ENCODE measurements at regions not wholly inside any gene's neighbourhood (a gene's known extent, or its start where the extent isn't known, plus 50 kb on each side); places are given as distances from the start of the nearest gene placed in this dataset.

DNA sequence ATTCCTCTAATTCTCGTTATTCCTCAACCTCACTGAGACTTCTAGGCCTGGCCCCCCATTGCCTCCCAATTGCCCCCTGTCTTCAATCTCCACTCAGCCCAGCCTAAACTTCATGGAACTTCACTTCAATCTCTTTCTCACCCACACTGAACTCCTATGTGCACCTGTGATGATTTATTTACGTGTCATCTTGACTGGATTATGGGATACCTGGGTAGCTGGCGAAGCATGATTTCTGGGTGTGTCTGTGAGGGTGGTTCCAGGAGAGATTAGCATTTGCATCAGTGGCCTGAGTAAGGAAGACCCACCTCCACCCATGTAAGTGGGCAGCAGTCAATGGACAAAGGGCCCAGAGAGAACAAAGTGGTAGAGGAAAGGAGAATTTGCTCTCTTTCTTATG, 587.0 kb downstream of the NPHP4 start:
- 92 to 95% methylated on average over 3 of the region's 3 CpGs for WGBS, 2 experiments
- H3K27me3 ChIP-seq (ENCODE audit: control insufficient read depth, insufficient read depth, low read length, poor library complexity, severe bottlenecking) = no peaks in the 10 kb centered on the region
- H3K9me3 ChIP-seq (ENCODE audit: control insufficient read depth, low read length) = no peaks in the 10 kb centered on the region
- no peak overlapping the region for H3K4me3 ChIP-seq (ENCODE audit: insufficient read depth, low read depth, low read length)
- H3K27ac ChIP-seq (ENCODE audit: insufficient read depth, low read depth, low read length, poor library complexity, severe bottlenecking) = no peak overlapping the region
- no peaks in the 10 kb centered on the region for H3K36me3 ChIP-seq (ENCODE audit: control insufficient read depth, insufficient read depth, low read length)
- H3K4me1 ChIP-seq (ENCODE audit: control insufficient read depth, insufficient read depth, low read length) = no peaks in the 10 kb centered on the region

DNA sequence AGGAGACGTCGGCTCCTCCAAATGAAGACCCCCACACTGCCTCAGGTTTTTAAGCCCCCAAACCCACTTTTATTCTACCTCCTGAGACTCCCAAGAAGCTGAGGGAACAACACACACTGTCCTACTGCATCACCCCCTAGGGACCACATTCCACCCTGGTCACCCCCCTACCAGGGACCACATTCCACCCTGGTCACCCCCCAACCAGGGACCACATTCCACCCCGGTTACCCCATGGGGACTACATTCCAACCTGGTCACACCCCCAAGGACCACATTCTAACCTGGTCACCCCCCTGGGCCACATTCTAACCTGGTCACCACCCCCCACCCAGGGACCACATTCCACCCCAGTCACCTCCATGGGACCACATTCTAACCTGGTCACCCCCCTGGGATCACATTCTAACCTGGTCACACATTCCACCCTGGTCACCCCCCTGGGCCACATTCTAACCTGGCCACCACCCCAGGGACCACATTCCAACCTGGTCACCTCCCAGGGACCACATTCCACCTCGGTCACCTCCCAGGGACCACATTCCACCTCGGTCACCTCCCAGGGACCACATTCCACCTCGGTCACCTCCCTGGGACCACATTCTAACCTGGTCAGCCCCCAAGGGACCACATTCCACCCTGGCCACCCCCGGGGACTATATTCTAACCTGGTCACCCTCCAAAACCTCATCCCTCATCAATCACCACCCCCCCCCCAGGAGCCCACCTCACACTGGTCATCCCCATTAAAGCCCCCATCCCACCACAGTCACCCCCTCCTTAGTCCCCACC, 587.6 kb downstream of the NPHP4 start:
- H3K4me3 ChIP-seq (ENCODE audit: insufficient read depth, low read depth, low read length) = no peak overlapping the region
- H3K4me1 ChIP-seq (ENCODE audit: control insufficient read depth, insufficient read depth, low read length) = no peaks in the 10 kb centered on the region
- no peaks in the 10 kb centered on the region for H3K36me3 ChIP-seq (ENCODE audit: control insufficient read depth, insufficient read depth, low read length)
- H3K27ac ChIP-seq (ENCODE audit: insufficient read depth, low read depth, low read length, poor library complexity, severe bottlenecking) = no peak overlapping the region
- H3K9me3 ChIP-seq (ENCODE audit: control insufficient read depth, low read length) = no peaks in the 10 kb centered on the region
- WGBS, 2 experiments = 89 to 90% methylated on average over 7 of the region's 7 CpGs
- no peaks in the 10 kb centered on the region for H3K27me3 ChIP-seq (ENCODE audit: control insufficient read depth, insufficient read depth, low read length, poor library complexity, severe bottlenecking)

DNA sequence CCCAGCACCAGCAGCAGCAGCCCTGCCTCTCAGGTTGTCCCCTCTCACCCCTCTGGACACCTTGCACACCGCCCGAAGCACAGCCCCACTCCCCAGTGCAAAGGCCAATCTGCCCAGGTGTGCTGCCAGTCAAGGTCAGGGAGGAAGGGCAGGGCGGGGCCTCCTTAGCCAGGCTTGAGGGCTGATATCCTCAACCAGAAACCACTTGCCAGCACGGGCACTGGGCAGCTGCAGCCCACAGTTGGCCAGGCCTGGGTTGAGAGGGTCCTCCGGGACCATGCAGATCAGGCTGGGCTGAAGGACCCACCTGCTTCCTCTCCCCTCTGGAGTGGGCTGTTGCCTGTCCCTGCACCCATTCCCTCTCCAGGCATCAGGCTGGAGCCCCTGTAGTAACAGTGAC, 588.3 kb downstream of the NPHP4 start:
- no peak overlapping the region for H3K27ac ChIP-seq (ENCODE audit: insufficient read depth, low read depth, low read length, poor library complexity, severe bottlenecking)
- 92 to 93% methylated on average over 5 of the region's 5 CpGs for WGBS, 2 experiments
- no peaks in the 10 kb centered on the region for H3K36me3 ChIP-seq (ENCODE audit: control insufficient read depth, insufficient read depth, low read length)
- H3K4me1 ChIP-seq (ENCODE audit: control insufficient read depth, insufficient read depth, low read length) = no peaks in the 10 kb centered on the region
- H3K27me3 ChIP-seq (ENCODE audit: control insufficient read depth, insufficient read depth, low read length, poor library complexity, severe bottlenecking) = no peaks in the 10 kb centered on the region
- H3K4me3 ChIP-seq (ENCODE audit: insufficient read depth, low read depth, low read length) = no peak overlapping the region
- no peaks in the 10 kb centered on the region for H3K9me3 ChIP-seq (ENCODE audit: control insufficient read depth, low read length)

DNA sequence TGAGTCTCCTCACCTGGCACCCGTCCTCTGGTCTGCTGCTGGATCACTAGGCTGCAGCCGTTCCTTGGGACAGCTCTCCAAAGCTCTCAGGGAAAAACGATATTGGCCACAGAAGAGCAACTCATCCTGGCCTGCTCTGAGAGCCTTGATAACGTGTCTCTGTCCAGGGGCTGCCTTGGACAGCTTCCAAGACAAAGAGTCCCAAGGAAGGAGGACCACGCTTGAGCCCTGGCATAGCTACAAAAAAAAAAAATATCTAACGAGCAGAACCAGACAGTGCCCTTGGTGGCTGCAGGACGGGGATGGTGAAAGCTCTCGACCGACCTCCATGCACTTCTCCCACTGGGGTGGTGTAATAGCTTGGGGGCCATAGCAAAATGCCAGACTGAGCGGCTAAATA, 589.6 kb downstream of the NPHP4 start:
- Histone ChIP-seq H3K4me1 (ENCODE audit: control insufficient read depth, insufficient read depth, low read length) (no peaks in the 10 kb centered on the region), H3K27ac (ENCODE audit: insufficient read depth, low read depth, low read length, poor library complexity, severe bottlenecking) (no peak overlapping the region), H3K4me3 (ENCODE audit: insufficient read depth, low read depth, low read length) (no peak overlapping the region), H3K27me3 (ENCODE audit: control insufficient read depth, insufficient read depth, low read length, poor library complexity, severe bottlenecking) (no peaks in the 10 kb centered on the region), H3K36me3 (ENCODE audit: control insufficient read depth, insufficient read depth, low read length) (no peaks in the 10 kb centered on the region), H3K9me3 (ENCODE audit: control insufficient read depth, low read length) (no peaks in the 10 kb centered on the region)
- 93% methylated on average over 10 of the region's 10 CpGs for WGBS, 2 experiments

DNA sequence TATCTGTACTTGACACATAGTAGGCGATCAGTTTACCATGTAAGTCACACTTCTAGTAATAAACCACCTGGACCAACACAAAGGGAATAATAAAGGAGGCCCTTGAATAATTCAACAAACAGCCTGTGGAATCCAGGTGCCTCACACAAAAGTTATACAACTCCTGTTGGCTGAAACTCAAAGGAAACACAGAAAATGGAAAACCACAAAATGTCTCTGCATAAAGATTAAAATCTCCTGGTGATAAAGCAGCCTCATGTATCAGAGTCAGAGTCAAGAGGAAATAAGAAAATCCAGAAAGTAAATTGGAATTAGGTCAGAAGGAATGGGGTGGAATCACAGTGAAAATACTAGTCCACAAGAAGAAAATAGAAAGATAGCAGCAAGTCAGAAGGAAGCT, 592.5 kb downstream of the NPHP4 start:
- Histone ChIP-seq H3K27ac (ENCODE audit: insufficient read depth, low read depth, low read length, poor library complexity, severe bottlenecking) (no peak overlapping the region), H3K27me3 (ENCODE audit: control insufficient read depth, insufficient read depth, low read length, poor library complexity, severe bottlenecking) (no peaks in the 10 kb centered on the region), H3K36me3 (ENCODE audit: control insufficient read depth, insufficient read depth, low read length) (no peaks in the 10 kb centered on the region), H3K9me3 (ENCODE audit: control insufficient read depth, low read length) (no peaks in the 10 kb centered on the region), H3K4me1 (ENCODE audit: control insufficient read depth, insufficient read depth, low read length) (no peaks in the 10 kb centered on the region), H3K4me3 (ENCODE audit: insufficient read depth, low read depth, low read length) (no peak overlapping the region)
- WGBS, 2 experiments = 80 to 93% methylated on average over 1 of the region's 1 CpG

DNA sequence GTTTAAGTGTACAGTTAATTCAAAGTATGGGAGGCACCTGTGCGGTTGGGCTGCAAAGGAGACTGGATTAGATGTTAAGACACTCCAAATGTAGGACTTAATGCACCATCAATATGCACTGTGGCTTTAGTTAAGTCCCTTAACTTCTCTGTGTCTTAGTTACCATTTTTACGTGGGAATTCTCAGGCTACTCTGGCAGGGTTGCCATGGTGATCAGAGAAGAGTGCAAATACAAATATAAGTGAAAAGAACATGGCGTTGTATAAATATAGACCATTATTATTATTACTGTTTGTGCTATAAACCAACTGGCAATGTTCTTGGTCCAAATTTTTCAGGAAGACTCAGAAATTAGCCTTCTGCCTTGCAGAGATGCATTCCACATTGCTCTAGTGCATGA, 595.6 kb downstream of the NPHP4 start:
- WGBS, 2 experiments = 79 to 96% methylated on average over 2 to 3 of the region's 3 CpGs
- H3K27me3 ChIP-seq (ENCODE audit: control insufficient read depth, insufficient read depth, low read length, poor library complexity, severe bottlenecking) = no peaks in the 10 kb centered on the region
- H3K4me1 ChIP-seq (ENCODE audit: control insufficient read depth, insufficient read depth, low read length) = no peaks in the 10 kb centered on the region
- H3K4me3 ChIP-seq (ENCODE audit: insufficient read depth, low read depth, low read length) = no peak overlapping the region
- H3K27ac ChIP-seq (ENCODE audit: insufficient read depth, low read depth, low read length, poor library complexity, severe bottlenecking) = no peak overlapping the region
- no peaks in the 10 kb centered on the region for H3K9me3 ChIP-seq (ENCODE audit: control insufficient read depth, low read length)
- H3K36me3 ChIP-seq (ENCODE audit: control insufficient read depth, insufficient read depth, low read length) = no peaks in the 10 kb centered on the region

DNA sequence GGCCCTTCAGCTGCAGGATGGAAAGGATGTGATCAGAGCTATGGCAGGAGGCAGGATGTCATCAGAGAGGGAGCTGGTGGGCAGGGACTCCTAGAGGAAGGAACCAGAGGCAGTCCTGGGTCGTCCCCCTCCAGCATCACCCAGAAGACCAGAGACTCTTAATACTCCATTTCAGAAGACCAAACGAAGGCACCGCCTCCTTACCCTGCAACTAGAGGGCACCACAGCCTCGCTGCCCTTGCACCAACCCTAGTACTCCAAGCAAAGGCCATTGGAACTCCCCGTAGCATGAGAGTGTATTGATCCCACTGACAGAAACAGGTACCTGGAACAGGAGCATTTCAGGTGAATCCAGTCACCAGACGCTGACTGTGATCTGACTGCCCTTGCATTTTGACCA, 598.1 kb downstream of the NPHP4 start:
- H3K27me3 ChIP-seq (ENCODE audit: control insufficient read depth, insufficient read depth, low read length, poor library complexity, severe bottlenecking) = no peaks in the 10 kb centered on the region
- no peak overlapping the region for H3K4me3 ChIP-seq (ENCODE audit: insufficient read depth, low read depth, low read length)
- H3K36me3 ChIP-seq (ENCODE audit: control insufficient read depth, insufficient read depth, low read length) = no peaks in the 10 kb centered on the region
- H3K9me3 ChIP-seq (ENCODE audit: control insufficient read depth, low read length) = no peaks in the 10 kb centered on the region
- no peaks in the 10 kb centered on the region for H3K4me1 ChIP-seq (ENCODE audit: control insufficient read depth, insufficient read depth, low read length)
- 83 to 85% methylated on average over 6 of the region's 6 CpGs for WGBS, 2 experiments
- no peak overlapping the region for H3K27ac ChIP-seq (ENCODE audit: insufficient read depth, low read depth, low read length, poor library complexity, severe bottlenecking)

DNA sequence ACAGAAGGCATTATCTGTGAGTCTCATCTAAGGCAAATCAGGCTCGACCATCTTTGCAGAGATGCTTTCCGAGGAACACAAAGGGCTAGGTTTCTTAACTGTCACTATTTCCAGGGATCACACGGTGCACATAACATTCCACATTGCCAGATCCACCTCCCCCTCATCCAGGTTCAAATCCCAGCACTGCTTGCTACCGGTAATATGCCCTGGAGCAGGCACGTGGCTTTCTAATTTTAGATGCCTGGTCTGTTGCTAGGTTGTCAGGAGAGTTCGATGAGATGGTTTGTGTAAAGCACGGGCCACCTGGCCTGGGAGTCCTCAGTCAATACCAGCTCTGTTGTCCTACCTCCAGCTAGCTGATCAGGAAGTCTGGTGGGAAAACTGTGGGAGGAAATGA, 598.6 kb downstream of the NPHP4 start:
- Histone ChIP-seq H3K27ac (ENCODE audit: insufficient read depth, low read depth, low read length, poor library complexity, severe bottlenecking) (no peak overlapping the region), H3K4me3 (ENCODE audit: insufficient read depth, low read depth, low read length) (no peak overlapping the region), H3K36me3 (ENCODE audit: control insufficient read depth, insufficient read depth, low read length) (no peaks in the 10 kb centered on the region), H3K9me3 (ENCODE audit: control insufficient read depth, low read length) (no peaks in the 10 kb centered on the region), H3K4me1 (ENCODE audit: control insufficient read depth, insufficient read depth, low read length) (no peaks in the 10 kb centered on the region), H3K27me3 (ENCODE audit: control insufficient read depth, insufficient read depth, low read length, poor library complexity, severe bottlenecking) (no peaks in the 10 kb centered on the region)
- 92 to 93% methylated on average over 7 of the region's 7 CpGs for WGBS, 2 experiments

DNA sequence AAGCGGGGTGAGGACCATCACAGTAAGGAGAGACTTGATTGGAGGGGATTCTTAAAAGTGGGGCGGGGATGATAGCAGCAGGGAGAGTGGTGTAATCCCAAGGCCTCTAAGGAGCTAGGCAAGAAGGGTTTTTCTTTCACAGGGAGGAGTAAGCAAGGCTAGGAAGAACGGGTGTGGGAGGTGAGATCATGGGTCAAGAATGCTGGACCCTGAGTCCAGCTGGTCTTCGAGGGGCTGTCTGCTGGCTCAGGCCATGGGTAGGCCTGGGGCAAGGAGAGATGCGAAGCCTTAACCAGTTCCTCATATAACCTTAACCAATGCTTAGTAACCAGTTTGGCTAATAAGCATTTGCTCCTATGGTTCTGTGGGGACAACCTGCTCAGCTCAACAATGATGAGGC, 599.1 kb downstream of the NPHP4 start:
- Histone ChIP-seq H3K4me1 (ENCODE audit: control insufficient read depth, insufficient read depth, low read length) (no peaks in the 10 kb centered on the region), H3K9me3 (ENCODE audit: control insufficient read depth, low read length) (no peaks in the 10 kb centered on the region), H3K27ac (ENCODE audit: insufficient read depth, low read depth, low read length, poor library complexity, severe bottlenecking) (no peak overlapping the region), H3K4me3 (ENCODE audit: insufficient read depth, low read depth, low read length) (no peak overlapping the region), H3K27me3 (ENCODE audit: control insufficient read depth, insufficient read depth, low read length, poor library complexity, severe bottlenecking) (no peaks in the 10 kb centered on the region), H3K36me3 (ENCODE audit: control insufficient read depth, insufficient read depth, low read length) (no peaks in the 10 kb centered on the region)
- 89 to 91% methylated on average over 5 of the region's 5 CpGs for WGBS, 2 experiments

DNA sequence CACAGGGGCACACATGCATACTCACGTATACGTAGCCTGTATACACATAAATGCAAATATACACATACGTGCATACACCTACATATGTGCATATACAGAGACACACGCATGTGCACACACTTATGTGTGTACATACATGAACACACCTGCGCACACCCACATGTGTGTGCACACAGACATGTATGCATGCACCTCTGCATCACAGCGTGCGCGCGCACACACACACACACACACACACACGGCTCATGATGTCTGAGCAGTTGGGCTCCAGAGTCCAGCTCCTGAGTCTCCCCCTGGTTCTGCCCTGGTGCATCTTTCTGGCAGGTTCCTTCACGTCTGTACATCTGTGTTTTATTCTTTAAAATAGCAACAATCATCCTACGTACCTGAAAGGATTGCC, 600.5 kb downstream of the NPHP4 start:
- Histone ChIP-seq H3K27me3 (ENCODE audit: control insufficient read depth, insufficient read depth, low read length, poor library complexity, severe bottlenecking) (no peaks in the 10 kb centered on the region), H3K4me1 (ENCODE audit: control insufficient read depth, insufficient read depth, low read length) (no peaks in the 10 kb centered on the region), H3K4me3 (ENCODE audit: insufficient read depth, low read depth, low read length) (no peak overlapping the region), H3K36me3 (ENCODE audit: control insufficient read depth, insufficient read depth, low read length) (no peaks in the 10 kb centered on the region), H3K9me3 (ENCODE audit: control insufficient read depth, low read length) (no peaks in the 10 kb centered on the region), H3K27ac (ENCODE audit: insufficient read depth, low read depth, low read length, poor library complexity, severe bottlenecking) (no peak overlapping the region)
- WGBS, 2 experiments = 90 to 91% methylated on average over 12 of the region's 12 CpGs

DNA sequence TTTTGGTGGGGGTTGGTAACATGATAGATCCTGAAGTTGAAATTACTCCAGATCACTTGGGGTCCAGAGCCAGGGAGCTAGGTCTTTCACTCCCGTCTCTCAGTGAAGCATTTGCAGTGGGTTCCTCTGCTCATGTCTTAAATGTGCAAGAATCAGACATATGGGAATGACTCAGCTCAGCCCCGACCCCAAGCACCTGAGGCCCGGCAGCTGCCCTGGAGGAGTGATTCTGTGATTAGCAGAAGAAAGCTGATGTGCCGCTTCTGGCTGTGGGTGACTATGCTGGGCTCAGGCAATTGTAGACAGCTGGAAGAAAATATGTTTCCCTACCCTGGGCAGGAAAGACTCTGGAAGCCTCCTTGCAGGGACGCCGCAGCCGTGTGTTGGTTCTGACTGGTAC, 601.7 kb downstream of the NPHP4 start:
- Histone ChIP-seq H3K4me3 (ENCODE audit: insufficient read depth, low read depth, low read length) (no peak overlapping the region), H3K4me1 (ENCODE audit: control insufficient read depth, insufficient read depth, low read length) (no peaks in the 10 kb centered on the region), H3K27me3 (ENCODE audit: control insufficient read depth, insufficient read depth, low read length, poor library complexity, severe bottlenecking) (no peaks in the 10 kb centered on the region), H3K36me3 (ENCODE audit: control insufficient read depth, insufficient read depth, low read length) (no peaks in the 10 kb centered on the region), H3K9me3 (ENCODE audit: control insufficient read depth, low read length) (no peaks in the 10 kb centered on the region), H3K27ac (ENCODE audit: insufficient read depth, low read depth, low read length, poor library complexity, severe bottlenecking) (no peak overlapping the region)
- 91 to 92% methylated on average over 7 of the region's 7 CpGs for WGBS, 2 experiments

Measured in ectodermal cell (in vitro differentiated cells).